ENCODE measurements at regions not wholly inside any gene's neighbourhood (a gene's known extent, or its start where the extent isn't known, plus 50 kb on each side); places are given as distances from the start of the nearest gene placed in this dataset.

GRCh38 chr11:13851691-13852090 lies 110.8 kb upstream of the SPON1 start:
- H3K4me3 ChIP-seq = no peak overlapping the region
- ATAC-seq = no peak
- H3K4me1 Mint-ChIP-seq = peaks cover 7% of the 10 kb centered on the region; the same call in 1 of the 3 replicates
- H3K4me2 ChIP-seq = no peak overlapping the region
- no peak overlapping the region for H2AFZ ChIP-seq
- H3K9me3 Mint-ChIP-seq = no peaks in the 10 kb centered on the region
- no peaks in the 10 kb centered on the region for H3K79me2 ChIP-seq (replicated peaks; ENCODE audit: insufficient read depth)
- H3K9me2 ChIP-seq (ENCODE audit: insufficient read depth) = 0 out of 2 replicates have a peak, but pooled peaks cover 6% of the 10 kb centered on the region
- no peaks in the 10 kb centered on the region for H4K20me1 ChIP-seq (replicated peaks; ENCODE audit: insufficient read depth)
- DNase-seq (ENCODE audit: low spot score) = no peak
- H3K27ac Mint-ChIP-seq = no peak overlapping the region
- no peaks in the 10 kb centered on the region for H3K4me1 ChIP-seq (ENCODE audit: insufficient read depth)
- no peaks in the 10 kb centered on the region for H3K27me3 ChIP-seq (ENCODE audit: insufficient read depth)
- TF ChIP-seq CREB1 (CRISPR knock-in tag; IDR thresholded peaks at IDR 0.05; ENCODE audit: low read depth) (no peak), EZH2phosphoT487 (IDR thresholded peaks at IDR 0.05; ENCODE audit: unreplicated experiment) (no peak)
- no peak overlapping the region; the same call in 1 of the 2 replicates for H3K27ac ChIP-seq (ENCODE audit: low read depth)
- no peaks in the 10 kb centered on the region for H3K36me3 ChIP-seq (ENCODE audit: insufficient read depth)
- H3K27me3 Mint-ChIP-seq (ENCODE audit: insufficient read depth, low read depth, poor library complexity) = peaks cover 2% of the 10 kb centered on the region
- no peaks in the 10 kb centered on the region for H3K36me3 Mint-ChIP-seq (ENCODE audit: low read depth)
- H3K4me3 Mint-ChIP-seq = no peak overlapping the region
- H3F3A ChIP-seq (replicated peaks; ENCODE audit: low read depth) = no peaks in the 10 kb centered on the region

GRCh38 chr11:13852481-13852880 lies 110.0 kb upstream of the SPON1 start:
- no peaks in the 10 kb centered on the region for H3K36me3 Mint-ChIP-seq (ENCODE audit: low read depth)
- no peak overlapping the region for H3K27ac Mint-ChIP-seq
- peaks cover 7% of the 10 kb centered on the region; the same call in 2 of the 3 replicates for H3K4me1 Mint-ChIP-seq
- TF ChIP-seq CREB1 (CRISPR knock-in tag; IDR thresholded peaks at IDR 0.05; ENCODE audit: low read depth) (no peak), EZH2phosphoT487 (IDR thresholded peaks at IDR 0.05; ENCODE audit: unreplicated experiment) (no peak), JUNB (IDR thresholded peaks at IDR 0.05; ENCODE audit: unreplicated experiment) (no peak), ZNF331 (CRISPR knock-in tag; IDR thresholded peaks at IDR 0.05; ENCODE audit: low read depth) (no peak), POLR2AphosphoS5 (IDR thresholded peaks at IDR 0.05; ENCODE audit: low read depth) (no peak), CTCF (conservative IDR thresholded peaks at IDR 0.05; ENCODE audit: low read depth in 2 of 2) (no peak), NANOG (IDR thresholded peaks at IDR 0.05; ENCODE audit: borderline replicate concordance) (no peak), REST (IDR thresholded peaks at IDR 0.05; ENCODE audit: unreplicated experiment) (no peak), ETS1 (IDR thresholded peaks at IDR 0.05) (no peak), ZNF114 (CRISPR knock-in tag; IDR thresholded peaks at IDR 0.05) (no peak)

More at GRCh38 chr11:13852481-13852880, 110.0 kb upstream of the SPON1 start:
- Histone ChIP-seq H3K36me3 (ENCODE audit: insufficient read depth) (no peaks in the 10 kb centered on the region), H4K20me1 (replicated peaks; ENCODE audit: insufficient read depth) (no peaks in the 10 kb centered on the region), H3F3A (replicated peaks; ENCODE audit: low read depth) (no peaks in the 10 kb centered on the region), H3K9me2 (ENCODE audit: insufficient read depth) (0 out of 2 replicates have a peak, but pooled peaks cover 6% of the 10 kb centered on the region), H3K4me3 (no peak overlapping the region), H3K27me3 (ENCODE audit: insufficient read depth) (no peaks in the 10 kb centered on the region), H3K79me2 (replicated peaks; ENCODE audit: insufficient read depth) (no peaks in the 10 kb centered on the region), H3K27ac (ENCODE audit: low read depth) (no peak overlapping the region), H3K4me2 (no peak overlapping the region), H2AFZ (no peak overlapping the region), H3K4me1 (ENCODE audit: insufficient read depth) (no peaks in the 10 kb centered on the region)
- DNase-seq (ENCODE audit: low spot score) = no peak
- Mint-ChIP-seq H3K9me3 (no peaks in the 10 kb centered on the region), H3K4me3 (no peak overlapping the region), H3K27me3 (ENCODE audit: insufficient read depth, low read depth, poor library complexity) (peaks cover 2% of the 10 kb centered on the region)
- ATAC-seq = no peak
